ENCODE measurements at regions not wholly inside any gene's neighbourhood (a gene's known extent, or its start where the extent isn't known, plus 50 kb on each side); places are given as distances from the start of the nearest gene placed in this dataset.

DNA sequence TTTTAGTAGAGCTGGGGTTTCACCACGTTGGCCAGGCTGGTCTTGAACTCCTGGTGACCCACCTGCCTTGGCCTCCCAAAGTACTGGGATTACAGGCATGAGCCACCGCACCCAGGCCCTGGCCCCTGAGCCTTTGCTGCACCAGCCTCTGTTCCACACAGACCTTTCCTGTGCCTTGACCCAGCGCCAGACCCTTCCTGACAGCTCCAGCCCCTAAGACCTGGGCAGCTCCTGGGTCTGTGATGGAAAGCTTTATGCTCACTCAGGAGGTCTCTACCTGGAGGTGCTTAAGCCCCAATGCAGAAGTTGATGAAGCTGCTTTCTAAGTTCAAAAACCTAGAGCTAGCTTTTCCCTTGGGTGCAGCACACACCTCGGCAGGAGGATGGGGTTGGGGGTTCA is 58.8 kb upstream of the NEK6 start:
- TF ChIP-seq EP300 (IDR thresholded peaks at IDR 0.05), result no peak
- TF ChIP-seq, protein P1, sequence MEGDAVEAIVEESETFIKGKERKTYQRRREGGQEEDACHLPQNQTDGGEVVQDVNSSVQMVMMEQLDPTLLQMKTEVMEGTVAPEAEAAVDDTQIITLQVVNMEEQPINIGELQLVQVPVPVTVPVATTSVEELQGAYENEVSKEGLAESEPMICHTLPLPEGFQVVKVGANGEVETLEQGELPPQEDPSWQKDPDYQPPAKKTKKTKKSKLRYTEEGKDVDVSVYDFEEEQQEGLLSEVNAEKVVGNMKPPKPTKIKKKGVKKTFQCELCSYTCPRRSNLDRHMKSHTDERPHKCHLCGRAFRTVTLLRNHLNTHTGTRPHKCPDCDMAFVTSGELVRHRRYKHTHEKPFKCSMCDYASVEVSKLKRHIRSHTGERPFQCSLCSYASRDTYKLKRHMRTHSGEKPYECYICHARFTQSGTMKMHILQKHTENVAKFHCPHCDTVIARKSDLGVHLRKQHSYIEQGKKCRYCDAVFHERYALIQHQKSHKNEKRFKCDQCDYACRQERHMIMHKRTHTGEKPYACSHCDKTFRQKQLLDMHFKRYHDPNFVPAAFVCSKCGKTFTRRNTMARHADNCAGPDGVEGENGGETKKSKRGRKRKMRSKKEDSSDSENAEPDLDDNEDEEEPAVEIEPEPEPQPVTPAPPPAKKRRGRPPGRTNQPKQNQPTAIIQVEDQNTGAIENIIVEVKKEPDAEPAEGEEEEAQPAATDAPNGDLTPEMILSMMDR (IDR thresholded peaks at IDR 0.05), result no peak
- TF ChIP-seq POLR2A (IDR thresholded peaks at IDR 0.05), result no peak

Measured in sigmoid colon (tissue), 4 donors.